Smooth muscle cell (in vitro differentiated cells): ENCODE measurements at regions not wholly inside any gene's neighbourhood (a gene's known extent, or its start where the extent isn't known, plus 50 kb on each side); places are given as distances from the start of the nearest gene placed in this dataset.

Experiments used
- DNase-seq: peaks from one replicate; lab custom pipeline; 2025; ENCODE audit not compliant: unreplicated experiment; lab: John Stamatoyannopoulos, UW
- H2AFZ ChIP-seq: fragments of 200-600 bp; sonication (generic); 2 replicates; pipeline ENCODE4 v1.6.0; 2016; ENCODE audit warnings: antibody characterized with exemption, low read depth, mild to moderate bottlenecking
- H3F3A ChIP-seq: fragments of 200-600 bp; sonication (generic); 2 replicates; pipeline ENCODE4 v1.6.0; 2017; ENCODE audit warnings: antibody characterized with exemption, low read depth
- H3K27ac ChIP-seq: fragments of 200-600 bp; sonication (generic); 2 replicates; pipeline ENCODE4 v1.5.1; 2016; ENCODE audit warnings: low read depth, mild to moderate bottlenecking
- H3K27me3 ChIP-seq: fragments of 200-600 bp; sonication (generic); 2 replicates; pipeline ENCODE4 v1.6.1; 2016; ENCODE audit warnings: low read depth, mild to moderate bottlenecking
- H3K36me3 ChIP-seq: fragments of 200-600 bp; sonication (generic); 2 replicates; pipeline ENCODE4 v1.5.1; 2016; ENCODE audit warnings: low read depth
- H3K4me1 ChIP-seq: fragments of 200-600 bp; sonication (generic); 2 replicates; pipeline ENCODE4 v1.5.1; 2016; ENCODE audit warnings: low read depth
- H3K4me2 ChIP-seq: fragments of 200-600 bp; sonication (generic); 2 replicates; pipeline ENCODE4 v1.6.0; 2016; ENCODE audit warnings: mild to moderate bottlenecking
- H3K4me3 ChIP-seq: fragments of 200-600 bp; sonication (generic); 2 replicates; pipeline ENCODE4 v1.5.1; 2016; ENCODE audit warnings: mild to moderate bottlenecking
- H3K79me2 ChIP-seq: fragments of 200-600 bp; sonication (generic); 2 replicates; pipeline ENCODE4 v1.6.0; 2016; ENCODE audit warnings: low read depth, mild to moderate bottlenecking
- H3K9ac ChIP-seq: fragments of 200-600 bp; sonication (generic); 2 replicates; pipeline ENCODE4 v1.6.0; 2016; ENCODE audit warnings: low read depth
- H3K9me3 ChIP-seq: fragments of 200-600 bp; sonication (generic); replicated peaks from 2 replicates; pipeline ENCODE4 v1.5.1; 2016; ENCODE audit warnings: low read depth
- H4K20me1 ChIP-seq: fragments of 200-600 bp; sonication (generic); 2 replicates; pipeline ENCODE4 v1.6.0; 2016; ENCODE audit warnings: low read depth
- CTCF ChIP-seq: fragments of 200-600 bp; sonication (generic); IDR thresholded peaks from 2 replicates; pipeline ENCODE4 v1.5.1; 2017; ENCODE audit warnings: borderline replicate concordance, mild to moderate bottlenecking, antibody characterized with exemption; ENCODE audit not compliant: insufficient read depth, poor library complexity, severe bottlenecking
- WGBS: methylation state at CpG from one replicate; pipeline ENCODE4 v1.1.7; 2016; ENCODE audit warnings: low lambda C conversion rate; 5-methylcytosine and 5-hydroxymethylcytosine counted together

GRCh38 chr6:14224359-14225103, 107.0 kb downstream of the CD83 start:
- H3K79me2 ChIP-seq, result no peaks in the 10 kb centered on the region
- TF ChIP-seq CTCF, result no peak
- H3K36me3 ChIP-seq, result no peaks in the 10 kb centered on the region
- H3K4me2 ChIP-seq, result no peak overlapping the region
- DNase-seq, result no peak
- H3F3A ChIP-seq, result no peaks in the 10 kb centered on the region
- no peaks in the 10 kb centered on the region for H3K4me1 ChIP-seq
- WGBS, result 84% methylated on average over 8 of the region's 8 CpGs
- H3K9me3 ChIP-seq, result no peaks in the 10 kb centered on the region
- no peak overlapping the region for H2AFZ ChIP-seq
- no peak overlapping the region for H3K9ac ChIP-seq
- no peaks in the 10 kb centered on the region for H4K20me1 ChIP-seq
- no peaks in the 10 kb centered on the region for H3K27me3 ChIP-seq
- no peak overlapping the region for H3K27ac ChIP-seq
- no peak overlapping the region for H3K4me3 ChIP-seq

GRCh38 chr6:14226051-14226660, 108.6 kb downstream of the CD83 start:
- no peaks in the 10 kb centered on the region for H3K4me1 ChIP-seq
- H4K20me1 ChIP-seq, result no peaks in the 10 kb centered on the region
- no peak overlapping the region for H3K4me2 ChIP-seq
- H3K79me2 ChIP-seq, result no peaks in the 10 kb centered on the region
- H3K27me3 ChIP-seq, result no peaks in the 10 kb centered on the region
- no peak for TF ChIP-seq CTCF
- WGBS, result 92% methylated on average over 2 of the region's 2 CpGs
- no peak for DNase-seq
- no peaks in the 10 kb centered on the region for H3K9me3 ChIP-seq
- no peak overlapping the region for H3K4me3 ChIP-seq
- H2AFZ ChIP-seq, result no peak overlapping the region
- no peaks in the 10 kb centered on the region for H3K36me3 ChIP-seq
- H3K27ac ChIP-seq, result no peak overlapping the region
- H3F3A ChIP-seq, result no peaks in the 10 kb centered on the region
- no peak overlapping the region for H3K9ac ChIP-seq

- Histone ChIP-seq H3F3A (no peaks in the 10 kb centered on the region), H2AFZ (no peak overlapping the region), H3K27ac (no peak overlapping the region), H3K4me3 (no peak overlapping the region), H3K9ac (no peak overlapping the region), H3K9me3 (no peaks in the 10 kb centered on the region), H3K36me3 (no peaks in the 10 kb centered on the region), H3K4me1 (no peaks in the 10 kb centered on the region), H3K79me2 (no peaks in the 10 kb centered on the region), H4K20me1 (no peaks in the 10 kb centered on the region), H3K27me3 (no peaks in the 10 kb centered on the region), H3K4me2 (no peak overlapping the region)
- 87% methylated on average over 7 of the region's 7 CpGs for WGBS
- DNase-seq, result no peak
- TF ChIP-seq CTCF, result no peak
These were observed 111.0 kb downstream of the CD83 start for GRCh38 chr6:14228571-14228970.

- H3K9ac ChIP-seq, result no peak overlapping the region
- H3K27me3 ChIP-seq, result no peaks in the 10 kb centered on the region
- H3K9me3 ChIP-seq, result no peaks in the 10 kb centered on the region
- no peak overlapping the region for H2AFZ ChIP-seq
- H3K79me2 ChIP-seq, result no peaks in the 10 kb centered on the region
- H3K27ac ChIP-seq, result no peak overlapping the region
- 93% methylated on average over 6 of the region's 6 CpGs for WGBS
- H3F3A ChIP-seq, result no peaks in the 10 kb centered on the region
- H3K36me3 ChIP-seq, result no peaks in the 10 kb centered on the region
- no peak overlapping the region for H3K4me3 ChIP-seq
- H3K4me2 ChIP-seq, result no peak overlapping the region
- no peaks in the 10 kb centered on the region for H3K4me1 ChIP-seq
- TF ChIP-seq CTCF, result no peak
- H4K20me1 ChIP-seq, result no peaks in the 10 kb centered on the region
- DNase-seq, result no peak
These were observed 113.5 kb downstream of the CD83 start for GRCh38 chr6:14231071-14231483.
